GM19455 (cell line): ENCODE measurements at regions not wholly inside any gene's neighbourhood (a gene's known extent, or its start where the extent isn't known, plus 50 kb on each side); places are given as distances from the start of the nearest gene placed in this dataset.

ENCODE experiments used
- ATAC-seq: cut with Tn5 transposase; IDR thresholded peaks from one replicate; pipeline ENCODE4 v1.9.1; 2021; ENCODE audit not compliant: unreplicated experiment

GRCh38 chr9:129278391-129279237 is 100.6 kb upstream of the IER5L start:
- ATAC-seq: no peak

- ATAC-seq: no peak
These were observed 98.6 kb upstream of the IER5L start for GRCh38 chr9:129276486-129277230.

GRCh38 chr9:129275626-129276247 is 97.7 kb upstream of the IER5L start:
- ATAC-seq: no peak

GRCh38 chr9:129273941-129274684 is 96.1 kb upstream of the IER5L start:
- ATAC-seq: no peak

- ATAC-seq: no peak
These were observed 95.3 kb upstream of the IER5L start for GRCh38 chr9:129273136-129273895.

GRCh38 chr9:129272348-129273025 is 94.4 kb upstream of the IER5L start:
- no peak for ATAC-seq

GRCh38 chr9:129270903-129271431 is 92.9 kb upstream of the IER5L start:
- ATAC-seq: peak; percentile 52

- peak; percentile 68 for ATAC-seq
These were observed 92.1 kb upstream of the IER5L start for GRCh38 chr9:129270205-129270604.

GRCh38 chr9:129267141-129267540 is 89.1 kb upstream of the IER5L start:
- no peak for ATAC-seq

GRCh38 chr9:129266536-129266935 is 88.5 kb upstream of the IER5L start:
- no peak for ATAC-seq

GRCh38 chr9:129264388-129264787 is 86.3 kb upstream of the IER5L start:
- ATAC-seq: no peak

GRCh38 chr9:129263836-129264235 is 85.8 kb upstream of the IER5L start:
- no peak for ATAC-seq

GRCh38 chr9:129262261-129262660 is 84.2 kb upstream of the IER5L start:
- no peak for ATAC-seq

GRCh38 chr9:129259375-129259774 is 81.3 kb upstream of the IER5L start:
- ATAC-seq: no peak

GRCh38 chr9:129258823-129259301 is 80.8 kb upstream of the IER5L start:
- no peak for ATAC-seq

- ATAC-seq: no peak
These were observed 80.2 kb upstream of the IER5L start for GRCh38 chr9:129258124-129258822.

- no peak for ATAC-seq
These were observed 79.1 kb upstream of the IER5L start for GRCh38 chr9:129256959-129257713.
